ENCODE measurements at regions not wholly inside any gene's neighbourhood (a gene's known extent, or its start where the extent isn't known, plus 50 kb on each side); places are given as distances from the start of the nearest gene placed in this dataset.

DNA sequence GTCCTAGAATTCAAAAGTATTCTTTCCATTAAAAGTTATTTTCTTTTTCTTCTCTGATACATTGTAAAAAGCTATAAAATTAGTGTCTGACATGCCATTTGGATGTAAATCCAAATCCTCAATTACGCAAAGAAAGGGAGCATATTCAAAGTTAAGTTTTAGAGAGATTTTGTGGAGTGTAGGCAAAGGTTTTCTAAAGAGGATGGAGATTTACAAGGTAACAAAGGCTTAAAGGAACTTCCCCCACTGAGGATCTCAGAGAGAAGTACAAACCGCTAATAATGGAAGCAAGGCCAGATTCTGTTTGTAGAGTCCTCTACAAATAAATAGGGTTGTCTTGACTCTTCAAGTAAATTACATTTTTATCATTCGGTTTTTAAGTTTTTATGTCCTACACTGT, 91.0 kb upstream of the MAPK10 start:
- no peak overlapping the region for H3K4me2 ChIP-seq (ENCODE audit: insufficient read depth, low read length)
- ChIA-PET POLR2A (no interaction called here), CTCF (no interaction called here)
- dilution Hi-C loops (cut with MboI; ENCODE audit: extremely low pct_ligation_motif_present, low sequenced_read_pairs): no loop called here
- no peak overlapping the region for H3K9ac ChIP-seq (replicated peaks; ENCODE audit: extremely low read depth, insufficient read depth, low read length)
- no TSS peak for BruUV-seq (replicated peaks)
- H3K27ac ChIP-seq (ENCODE audit: insufficient read depth, low read depth, low read length): no peak overlapping the region
- no peaks in the 10 kb centered on the region for H3K9me3 ChIP-seq (replicated peaks; ENCODE audit: control insufficient read depth, insufficient read depth, low read length)
- no peaks in the 10 kb centered on the region for H3K9me1 ChIP-seq (replicated peaks; ENCODE audit: control insufficient read depth, extremely low read depth, insufficient read depth, low read length)
- FAIRE-seq: no peak
- H3K27me3 ChIP-seq (ENCODE audit: control insufficient read depth in 2 of 2, insufficient read depth in 2 of 2, low read length in 2 of 2): peaks cover 0 to 4% of the 10 kb centered on the region in 2 experiments
- H3K4me3 ChIP-seq (replicated peaks in 1 of 3; ENCODE audit: insufficient read depth in 1 of 3, low read depth in 1 of 3, low read length in 3 of 3): no peak overlapping the region
- no peaks in the 10 kb centered on the region for H3K79me2 ChIP-seq (ENCODE audit: control insufficient read depth, insufficient read depth, low read length)
- no peaks in the 10 kb centered on the region for H3K4me1 ChIP-seq (ENCODE audit: control insufficient read depth, extremely low read depth, insufficient read depth, low read length)
- H3K36me3 ChIP-seq (ENCODE audit: control insufficient read depth in 2 of 2, extremely low read depth in 1 of 2, insufficient read depth in 2 of 2, low read length in 2 of 2): no peaks in the 10 kb centered on the region
- no peaks in the 10 kb centered on the region for H4K20me1 ChIP-seq (replicated peaks; ENCODE audit: control insufficient read depth, extremely low read depth, insufficient read depth, low read length)
- TF ChIP-seq MYC (IDR thresholded peaks at IDR 0.05; ENCODE audit: low read depth, low read length) (no peak), EZH2 (IDR thresholded peaks at IDR 0.05; ENCODE audit: borderline replicate concordance, low read depth, low read length, severe bottlenecking) (no peak), POLR2A (IDR thresholded peaks at IDR 0.05; ENCODE audit: low read depth, low read length) (no peak), JUN (IDR thresholded peaks at IDR 0.05; ENCODE audit: borderline replicate concordance, insufficient read depth, insufficient read length, low read depth) (no peak)
- no peak for DNase-seq (ENCODE audit: low read depth, low spot score)
- no peak overlapping the region for H2AFZ ChIP-seq (ENCODE audit: low read depth, low read length)
- intact Hi-C loops (cut with micrococcal nuclease): no loop called here

DNA sequence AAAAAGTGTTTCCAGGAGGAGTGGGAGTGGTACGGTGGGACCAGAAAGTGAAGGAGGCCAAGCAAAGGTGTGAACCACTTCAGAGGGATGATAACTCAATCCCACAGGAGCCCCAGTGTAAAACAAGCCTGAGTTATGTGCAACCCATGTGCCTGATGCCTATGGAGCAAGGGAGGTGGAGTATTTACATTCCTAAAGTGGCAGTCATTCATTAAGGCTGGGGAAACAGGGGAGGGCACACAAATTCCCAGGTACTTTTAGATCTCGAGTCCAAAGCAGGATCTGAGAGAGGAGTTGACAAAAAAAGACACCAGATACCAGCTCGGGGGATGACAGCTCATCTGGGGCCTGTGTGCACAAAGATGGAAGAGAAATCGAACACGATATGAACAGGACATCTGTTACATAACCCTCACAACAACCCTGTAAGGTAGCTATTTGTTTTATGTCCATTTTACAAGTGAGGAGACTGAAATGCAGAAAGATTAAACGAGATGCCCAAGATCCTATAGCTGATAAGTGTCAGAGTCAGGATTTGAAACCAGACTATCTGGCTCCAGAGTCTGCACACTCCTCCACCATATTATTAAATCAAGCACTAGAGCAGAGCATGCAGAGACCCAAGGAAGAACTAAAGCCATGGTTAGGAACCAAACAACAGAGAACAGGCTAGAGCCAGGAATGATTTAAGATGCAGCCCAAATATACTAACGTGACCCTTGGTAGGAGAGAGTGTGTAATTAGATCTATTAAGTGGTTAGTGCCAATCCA, 91.9 kb upstream of the MAPK10 start:
- Histone ChIP-seq H3K9me1 (replicated peaks; ENCODE audit: control insufficient read depth, extremely low read depth, insufficient read depth, low read length) (no peaks in the 10 kb centered on the region), H3K4me3 (replicated peaks in 1 of 3; ENCODE audit: insufficient read depth in 1 of 3, low read depth in 1 of 3, low read length in 3 of 3) (no peak overlapping the region), H3K9ac (replicated peaks; ENCODE audit: extremely low read depth, insufficient read depth, low read length) (no peak overlapping the region), H3K27me3 (ENCODE audit: control insufficient read depth in 2 of 2, insufficient read depth in 2 of 2, low read length in 2 of 2) (peaks cover 0 to 4% of the 10 kb centered on the region in 2 experiments), H3K27ac (ENCODE audit: insufficient read depth, low read depth, low read length) (no peak overlapping the region), H3K36me3 (ENCODE audit: control insufficient read depth in 2 of 2, extremely low read depth in 1 of 2, insufficient read depth in 2 of 2, low read length in 2 of 2) (no peaks in the 10 kb centered on the region), H3K4me2 (ENCODE audit: insufficient read depth, low read length) (no peak overlapping the region), H4K20me1 (replicated peaks; ENCODE audit: control insufficient read depth, extremely low read depth, insufficient read depth, low read length) (no peaks in the 10 kb centered on the region), H2AFZ (ENCODE audit: low read depth, low read length) (no peak overlapping the region), H3K9me3 (replicated peaks; ENCODE audit: control insufficient read depth, insufficient read depth, low read length) (no peaks in the 10 kb centered on the region), H3K4me1 (ENCODE audit: control insufficient read depth, extremely low read depth, insufficient read depth, low read length) (no peaks in the 10 kb centered on the region), H3K79me2 (ENCODE audit: control insufficient read depth, insufficient read depth, low read length) (no peaks in the 10 kb centered on the region)
- no TSS peak for BruUV-seq (replicated peaks)
- ChIA-PET POLR2A (no interaction called here), CTCF (interaction anchor here (0.6 kb wide), 1 partner anchor 71 kb away, joined by 3 read pairs; no protein-coding TSS in a partner anchor)
- FAIRE-seq (no peak), DNase-seq (ENCODE audit: low read depth, low spot score) (no peak)
- intact Hi-C loops (cut with micrococcal nuclease) (no loop called here), dilution Hi-C loops (cut with MboI; ENCODE audit: extremely low pct_ligation_motif_present, low sequenced_read_pairs) (no loop called here)
- TF ChIP-seq POLR2A (IDR thresholded peaks at IDR 0.05; ENCODE audit: low read depth, low read length): no peak
- TF ChIP-seq MYC (IDR thresholded peaks at IDR 0.05; ENCODE audit: low read depth, low read length): no peak
- TF ChIP-seq MAX (IDR thresholded peaks at IDR 0.05; ENCODE audit: insufficient read depth, insufficient read length): no peak
- TF ChIP-seq, protein P1, sequence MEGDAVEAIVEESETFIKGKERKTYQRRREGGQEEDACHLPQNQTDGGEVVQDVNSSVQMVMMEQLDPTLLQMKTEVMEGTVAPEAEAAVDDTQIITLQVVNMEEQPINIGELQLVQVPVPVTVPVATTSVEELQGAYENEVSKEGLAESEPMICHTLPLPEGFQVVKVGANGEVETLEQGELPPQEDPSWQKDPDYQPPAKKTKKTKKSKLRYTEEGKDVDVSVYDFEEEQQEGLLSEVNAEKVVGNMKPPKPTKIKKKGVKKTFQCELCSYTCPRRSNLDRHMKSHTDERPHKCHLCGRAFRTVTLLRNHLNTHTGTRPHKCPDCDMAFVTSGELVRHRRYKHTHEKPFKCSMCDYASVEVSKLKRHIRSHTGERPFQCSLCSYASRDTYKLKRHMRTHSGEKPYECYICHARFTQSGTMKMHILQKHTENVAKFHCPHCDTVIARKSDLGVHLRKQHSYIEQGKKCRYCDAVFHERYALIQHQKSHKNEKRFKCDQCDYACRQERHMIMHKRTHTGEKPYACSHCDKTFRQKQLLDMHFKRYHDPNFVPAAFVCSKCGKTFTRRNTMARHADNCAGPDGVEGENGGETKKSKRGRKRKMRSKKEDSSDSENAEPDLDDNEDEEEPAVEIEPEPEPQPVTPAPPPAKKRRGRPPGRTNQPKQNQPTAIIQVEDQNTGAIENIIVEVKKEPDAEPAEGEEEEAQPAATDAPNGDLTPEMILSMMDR (IDR thresholded peaks at IDR 0.05; ENCODE audit: extremely low read depth in 1 of 2, insufficient read depth in 1 of 2, low read depth in 1 of 2, low read length in 2 of 2): no peak
- TF ChIP-seq FOS (IDR thresholded peaks at IDR 0.05; ENCODE audit: borderline replicate concordance, insufficient read depth, low read length): no peak
